GM19372 (cell line): ENCODE measurements at regions not wholly inside any gene's neighbourhood (a gene's known extent, or its start where the extent isn't known, plus 50 kb on each side); places are given as distances from the start of the nearest gene placed in this dataset.

Experiments
- ATAC-seq: cut with Tn5 transposase; IDR thresholded peaks from one replicate; pipeline ENCODE4 v1.9.1; 2021; ENCODE audit warnings: mild to moderate bottlenecking, low read depth, moderate library complexity; ENCODE audit not compliant: unreplicated experiment

GRCh38 chr16:49010879-49011278 lies 270.8 kb downstream of the CBLN1 start:
- ATAC-seq: no peak

- no peak for ATAC-seq
These were observed 271.2 kb downstream of the CBLN1 start for GRCh38 chr16:49010396-49010795.

- no peak for ATAC-seq
These were observed 272.4 kb downstream of the CBLN1 start for GRCh38 chr16:49009204-49009603.

- no peak for ATAC-seq
These were observed 277.6 kb downstream of the CBLN1 start for GRCh38 chr16:49003992-49004391.

- no peak for ATAC-seq
These were observed 278.6 kb downstream of the CBLN1 start for GRCh38 chr16:49003022-49003421.

GRCh38 chr16:49000594-49000993 lies 281.0 kb downstream of the CBLN1 start:
- no peak for ATAC-seq

GRCh38 chr16:48999508-48999907 lies 282.1 kb downstream of the CBLN1 start:
- ATAC-seq: no peak

- ATAC-seq: no peak
These were observed 282.6 kb downstream of the CBLN1 start for GRCh38 chr16:48999044-48999443.

GRCh38 chr16:48997946-48998345 lies 283.7 kb downstream of the CBLN1 start:
- no peak for ATAC-seq

GRCh38 chr16:48997081-48997615 lies 284.5 kb downstream of the CBLN1 start:
- ATAC-seq: no peak

GRCh38 chr16:48978501-48978900 lies 303.1 kb downstream of the CBLN1 start:
- no peak for ATAC-seq

GRCh38 chr16:48972236-48972635 lies 309.4 kb downstream of the CBLN1 start:
- ATAC-seq: no peak

- ATAC-seq: no peak
These were observed 310.0 kb downstream of the CBLN1 start for GRCh38 chr16:48971571-48972077.

GRCh38 chr16:48970216-48970615 lies 311.4 kb downstream of the CBLN1 start:
- no peak for ATAC-seq

GRCh38 chr16:48969611-48970010 lies 312.0 kb downstream of the CBLN1 start:
- ATAC-seq: no peak

GRCh38 chr16:48965386-48965785 lies 316.3 kb downstream of the CBLN1 start:
- ATAC-seq: no peak

GRCh38 chr16:48963901-48964615 lies 317.6 kb downstream of the CBLN1 start:
- no peak for ATAC-seq

- no peak for ATAC-seq
These were observed 318.3 kb downstream of the CBLN1 start for GRCh38 chr16:48963306-48963705.

- ATAC-seq: no peak
These were observed 320.1 kb downstream of the CBLN1 start for GRCh38 chr16:48961546-48961945.

- ATAC-seq: no peak
These were observed 320.8 kb downstream of the CBLN1 start for GRCh38 chr16:48960830-48961229.

- no peak for ATAC-seq
These were observed 321.9 kb downstream of the CBLN1 start for GRCh38 chr16:48959747-48960146.

- ATAC-seq: no peak
These were observed 322.4 kb downstream of the CBLN1 start for GRCh38 chr16:48959204-48959603.
